ENCODE measurements at regions not wholly inside any gene's neighbourhood (a gene's known extent, or its start where the extent isn't known, plus 50 kb on each side); places are given as distances from the start of the nearest gene placed in this dataset.

DNA sequence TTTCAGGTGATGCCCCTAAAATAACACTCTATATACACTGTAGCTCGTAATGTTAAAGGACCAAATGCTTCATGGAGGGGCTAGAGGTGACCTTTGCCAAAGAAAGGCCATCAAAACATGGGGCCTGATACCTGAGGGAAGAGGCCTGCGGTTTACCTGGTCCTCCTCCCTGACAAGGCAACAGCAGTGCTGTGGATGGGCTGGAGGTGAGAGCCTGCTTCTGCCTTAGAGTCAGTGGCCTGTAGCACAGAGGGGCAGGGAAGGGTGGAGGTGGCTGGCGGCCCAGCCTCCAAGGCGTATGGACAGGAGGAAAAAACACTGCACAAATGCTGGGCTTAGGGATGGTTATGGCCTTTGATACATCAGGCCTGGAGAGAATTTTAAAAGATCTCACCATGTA lies 137.8 kb upstream of the USP38 start:
- ChIA-PET POLR2A (interaction anchor here (0.7 kb wide), 1 partner anchor 104 kb away, joined by 3 read pairs; no protein-coding TSS in a partner anchor), CTCF (no interaction called here)
- DNase-seq (ENCODE audit: low read depth, low spot score): no peak
- Histone ChIP-seq H3K27ac (ENCODE audit: low read depth, low read length) (no peak overlapping the region), H3K4me3 (ENCODE audit: low read depth, low read length) (no peak overlapping the region), H3K27me3 (ENCODE audit: control insufficient read depth, insufficient read depth, low read length) (no peaks in the 10 kb centered on the region), H3K9me3 (ENCODE audit: control insufficient read depth, insufficient read depth, low read length) (no peaks in the 10 kb centered on the region; the same call in 1 of the 2 replicates)
- TF ChIP-seq, protein P1, sequence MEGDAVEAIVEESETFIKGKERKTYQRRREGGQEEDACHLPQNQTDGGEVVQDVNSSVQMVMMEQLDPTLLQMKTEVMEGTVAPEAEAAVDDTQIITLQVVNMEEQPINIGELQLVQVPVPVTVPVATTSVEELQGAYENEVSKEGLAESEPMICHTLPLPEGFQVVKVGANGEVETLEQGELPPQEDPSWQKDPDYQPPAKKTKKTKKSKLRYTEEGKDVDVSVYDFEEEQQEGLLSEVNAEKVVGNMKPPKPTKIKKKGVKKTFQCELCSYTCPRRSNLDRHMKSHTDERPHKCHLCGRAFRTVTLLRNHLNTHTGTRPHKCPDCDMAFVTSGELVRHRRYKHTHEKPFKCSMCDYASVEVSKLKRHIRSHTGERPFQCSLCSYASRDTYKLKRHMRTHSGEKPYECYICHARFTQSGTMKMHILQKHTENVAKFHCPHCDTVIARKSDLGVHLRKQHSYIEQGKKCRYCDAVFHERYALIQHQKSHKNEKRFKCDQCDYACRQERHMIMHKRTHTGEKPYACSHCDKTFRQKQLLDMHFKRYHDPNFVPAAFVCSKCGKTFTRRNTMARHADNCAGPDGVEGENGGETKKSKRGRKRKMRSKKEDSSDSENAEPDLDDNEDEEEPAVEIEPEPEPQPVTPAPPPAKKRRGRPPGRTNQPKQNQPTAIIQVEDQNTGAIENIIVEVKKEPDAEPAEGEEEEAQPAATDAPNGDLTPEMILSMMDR (IDR thresholded peaks at IDR 0.05; ENCODE audit: low read depth, low read length): no peak

DNA sequence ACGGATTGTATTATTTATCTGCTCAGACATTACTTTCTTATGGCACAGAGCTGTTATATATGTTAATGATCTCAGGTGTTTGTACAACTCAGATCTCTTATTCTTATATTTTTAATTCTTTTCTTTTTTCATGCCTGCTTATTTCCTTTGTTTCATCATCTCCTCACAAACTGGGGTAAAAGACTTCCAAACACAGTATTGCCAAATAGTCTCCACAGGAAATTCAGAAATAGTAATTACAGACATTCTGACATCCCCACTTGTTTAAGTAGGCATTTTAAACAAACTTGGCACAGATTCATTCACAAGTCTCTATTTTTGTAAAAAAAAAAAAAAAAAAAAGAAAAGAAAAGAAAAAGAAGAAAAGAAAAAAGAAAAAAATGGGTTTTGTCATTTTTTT lies 129.7 kb upstream of the USP38 start:
- TF ChIP-seq, protein P1 (IDR thresholded peaks at IDR 0.05; ENCODE audit: low read depth, low read length): no peak
- Histone ChIP-seq H3K9me3 (ENCODE audit: control insufficient read depth, insufficient read depth, low read length) (no peaks in the 10 kb centered on the region), H3K27me3 (ENCODE audit: control insufficient read depth, insufficient read depth, low read length) (no peaks in the 10 kb centered on the region), H3K4me3 (ENCODE audit: low read depth, low read length) (no peak overlapping the region), H3K27ac (ENCODE audit: low read depth, low read length) (no peak overlapping the region)
- ChIA-PET CTCF (no interaction called here), POLR2A (no interaction called here)
- no peak for DNase-seq (ENCODE audit: low read depth, low spot score)

GRCh38 chr4:143055997-143056396 lies 128.7 kb upstream of the USP38 start:
- ChIA-PET CTCF (interaction anchor here (0.6 kb wide), 2 partner anchors 285 to 1164 kb away, joined by 6 to 10 read pairs; no protein-coding TSS in a partner anchor), POLR2A (no interaction called here)
- DNase-seq (ENCODE audit: low read depth, low spot score): no peak
- Histone ChIP-seq H3K4me3 (ENCODE audit: low read depth, low read length) (no peak overlapping the region), H3K27me3 (ENCODE audit: control insufficient read depth, insufficient read depth, low read length) (no peaks in the 10 kb centered on the region), H3K27ac (ENCODE audit: low read depth, low read length) (no peak overlapping the region), H3K9me3 (ENCODE audit: control insufficient read depth, insufficient read depth, low read length) (no peaks in the 10 kb centered on the region)
- TF ChIP-seq, protein P1 (IDR thresholded peaks at IDR 0.05; ENCODE audit: low read depth, low read length): no peak

- Histone ChIP-seq H3K27ac (ENCODE audit: low read depth, low read length) (no peak overlapping the region), H3K27me3 (ENCODE audit: control insufficient read depth, insufficient read depth, low read length) (no peaks in the 10 kb centered on the region), H3K9me3 (ENCODE audit: control insufficient read depth, insufficient read depth, low read length) (no peaks in the 10 kb centered on the region), H3K4me3 (ENCODE audit: low read depth, low read length) (no peak overlapping the region)
- TF ChIP-seq, protein P1 (IDR thresholded peaks at IDR 0.05; ENCODE audit: low read depth, low read length): no peak
- ChIA-PET CTCF (interaction anchor here (0.6 kb wide), 1 partner anchor 1913 kb away, joined by 5 read pairs; no protein-coding TSS in a partner anchor), POLR2A (no interaction called here)
- no peak for DNase-seq (ENCODE audit: low read depth, low spot score)
Observed at GRCh38 chr4:143071351-143071750, 113.4 kb upstream of the USP38 start.

GRCh38 chr4:143076723-143077122 lies 108.0 kb upstream of the USP38 start:
- Histone ChIP-seq H3K27me3 (ENCODE audit: control insufficient read depth, insufficient read depth, low read length) (no peaks in the 10 kb centered on the region), H3K27ac (ENCODE audit: low read depth, low read length) (no peak overlapping the region), H3K4me3 (ENCODE audit: low read depth, low read length) (no peak overlapping the region), H3K9me3 (ENCODE audit: control insufficient read depth, insufficient read depth, low read length) (no peaks in the 10 kb centered on the region)
- ChIA-PET POLR2A (no interaction called here), CTCF (no interaction called here)
- no peak for DNase-seq (ENCODE audit: low read depth, low spot score)
- TF ChIP-seq, protein P1 (IDR thresholded peaks at IDR 0.05; ENCODE audit: low read depth, low read length): no peak
